ENCODE measurements at regions not wholly inside any gene's neighbourhood (a gene's known extent, or its start where the extent isn't known, plus 50 kb on each side); places are given as distances from the start of the nearest gene placed in this dataset.
"Not testable (repeated sequence)": the region's sequence is repeated elsewhere in the genome, so short reads cannot be mapped to it uniquely, and the experiment has no call there.

DNA sequence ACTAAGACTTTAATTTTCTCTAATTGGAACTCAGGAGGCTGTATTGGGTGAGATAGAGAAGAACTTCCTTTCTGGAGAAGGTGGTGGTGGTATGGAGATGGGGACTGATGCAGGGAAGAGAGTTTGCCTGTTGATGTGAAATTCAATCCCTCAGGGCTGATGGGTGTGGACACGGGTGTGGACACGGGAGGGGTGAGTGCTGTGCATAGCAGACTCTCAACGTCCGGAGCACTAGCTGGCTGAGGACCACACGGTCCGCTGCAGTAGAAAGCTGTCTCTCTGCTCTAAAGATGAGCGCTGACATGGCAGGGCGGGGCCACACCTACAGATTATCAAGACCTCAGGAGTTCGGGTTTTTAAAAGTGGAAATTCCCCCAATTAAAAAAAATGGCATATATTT, 148.5 kb upstream of the PITRM1 start:
- intact Hi-C loops (cut with micrococcal nuclease) = no loop called here

GRCh38 chr10:3319811-3320226, 147.2 kb upstream of the PITRM1 start:
- intact Hi-C loops (cut with micrococcal nuclease) = no loop called here

GRCh38 chr10:3318480-3318807, 145.9 kb upstream of the PITRM1 start:
- intact Hi-C loops (cut with micrococcal nuclease) = not testable (repeated sequence)

- intact Hi-C loops (cut with micrococcal nuclease) = not testable (repeated sequence)
These were observed 145.2 kb upstream of the PITRM1 start for GRCh38 chr10:3317553-3318479.

DNA sequence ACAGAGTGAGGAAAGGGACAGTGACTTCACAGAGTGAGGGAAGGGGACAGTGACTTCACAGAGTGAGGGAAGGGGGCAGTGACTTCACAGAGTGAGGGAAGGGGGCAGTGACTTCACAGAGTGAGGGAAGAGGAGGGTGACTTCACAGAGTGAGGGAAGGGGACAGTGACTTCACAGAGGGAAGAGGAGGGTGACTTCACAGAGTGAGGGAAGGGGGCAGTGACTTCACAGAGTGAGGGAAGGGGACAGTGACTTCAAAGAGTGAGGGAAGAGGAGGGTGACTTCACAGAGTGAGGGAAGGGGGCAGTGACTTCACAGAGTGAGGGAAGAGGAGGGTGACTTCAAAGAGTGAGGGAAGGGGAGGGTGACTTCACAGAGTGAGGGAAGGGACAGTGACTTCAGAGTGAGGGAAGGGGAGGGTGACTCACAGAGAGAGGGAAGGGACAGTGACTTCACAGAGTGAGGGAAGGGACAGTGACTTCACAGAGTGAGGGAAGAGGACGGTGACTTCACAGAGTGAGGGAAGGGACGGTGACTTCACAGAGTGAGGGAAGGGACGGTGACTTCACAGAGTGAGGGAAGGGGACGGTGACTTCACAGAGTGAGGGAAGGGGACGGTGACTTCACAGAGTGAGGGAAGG, 142.0 kb upstream of the PITRM1 start:
- intact Hi-C loops (cut with micrococcal nuclease) = not testable (repeated sequence)

DNA sequence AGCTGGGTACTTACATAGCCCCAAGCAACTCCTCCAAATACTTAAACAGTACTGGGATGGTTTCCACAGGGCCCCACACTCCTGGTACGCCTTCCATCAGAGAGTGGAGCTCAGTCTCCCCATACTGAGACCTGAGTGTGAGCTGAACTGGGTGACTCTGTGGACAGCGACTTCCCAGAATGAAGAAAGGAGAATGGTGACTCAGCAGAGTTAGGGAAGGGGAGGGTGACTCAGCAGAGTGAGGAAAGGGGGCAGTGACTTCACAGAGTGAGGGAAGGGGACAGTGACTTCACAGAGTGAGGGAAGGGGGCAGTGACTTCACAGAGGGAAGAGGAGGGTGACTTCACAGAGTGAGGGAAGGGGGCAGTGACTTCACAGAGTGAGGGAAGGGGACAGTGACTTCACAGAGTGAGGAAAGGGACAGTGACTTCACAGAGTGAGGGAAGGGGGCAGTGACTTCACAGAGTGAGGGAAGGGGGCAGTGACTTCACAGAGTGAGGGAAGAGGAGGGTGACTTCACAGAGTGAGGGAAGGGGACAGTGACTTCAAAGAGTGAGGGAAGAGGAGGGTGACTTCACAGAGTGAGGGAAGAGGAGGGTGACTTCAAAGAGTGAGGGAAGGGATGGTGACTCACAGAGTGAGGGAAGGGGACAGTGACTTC, 141.3 kb upstream of the PITRM1 start:
- intact Hi-C loops (cut with micrococcal nuclease) = not testable (repeated sequence)

DNA sequence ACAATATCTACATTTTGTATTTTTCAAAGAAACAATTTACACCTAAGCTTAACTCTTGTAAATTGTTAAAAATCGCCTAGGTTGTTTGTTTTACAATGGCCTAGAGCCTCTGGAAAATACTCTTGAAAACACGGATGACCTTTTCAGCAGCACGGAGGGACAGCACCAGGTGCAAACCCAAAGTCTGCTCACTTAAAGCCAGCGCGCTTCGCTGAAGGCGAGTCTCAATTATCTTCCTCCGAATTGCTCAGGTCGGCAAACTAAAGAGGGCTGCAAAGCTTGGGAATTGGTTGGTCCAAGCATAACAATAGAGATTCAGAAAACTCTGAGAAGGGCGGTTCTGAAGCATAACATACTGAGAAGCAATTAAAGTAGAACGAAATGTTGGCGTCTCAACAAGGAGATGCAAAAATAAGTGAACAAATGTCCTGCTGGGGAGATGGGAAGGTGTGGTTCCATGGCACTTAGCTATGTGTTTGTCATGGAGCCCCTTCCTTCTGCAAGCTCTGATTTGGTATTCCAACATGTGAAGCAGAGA, 139.9 kb upstream of the PITRM1 start:
- intact Hi-C loops (cut with micrococcal nuclease) = no loop called here

GRCh38 chr10:3310016-3310784, 137.6 kb upstream of the PITRM1 start:
- intact Hi-C loops (cut with micrococcal nuclease) = no loop called here

DNA sequence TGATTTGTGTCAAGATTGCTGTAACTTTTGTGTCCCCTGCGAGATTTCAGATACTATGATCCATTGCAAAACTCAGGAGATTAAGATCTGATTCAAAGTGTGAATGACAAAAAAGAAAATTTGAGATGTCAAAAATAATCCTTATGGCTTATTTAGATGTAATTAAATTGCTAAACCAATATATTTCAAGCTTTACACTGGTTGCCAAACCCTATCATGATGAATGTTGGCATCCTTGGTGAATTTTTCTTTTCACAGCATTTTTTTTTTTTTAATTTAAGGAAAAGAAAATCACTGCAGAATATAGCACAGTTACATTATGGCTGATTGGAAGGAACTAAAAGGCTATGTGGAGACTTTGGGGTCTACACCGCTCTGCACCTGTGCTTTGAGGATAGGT, 133.5 kb upstream of the PITRM1 start:
- intact Hi-C loops (cut with micrococcal nuclease) = no loop called here

- intact Hi-C loops (cut with micrococcal nuclease) = no loop called here
These were observed 123.1 kb upstream of the PITRM1 start for GRCh38 chr10:3295582-3296151.

DNA sequence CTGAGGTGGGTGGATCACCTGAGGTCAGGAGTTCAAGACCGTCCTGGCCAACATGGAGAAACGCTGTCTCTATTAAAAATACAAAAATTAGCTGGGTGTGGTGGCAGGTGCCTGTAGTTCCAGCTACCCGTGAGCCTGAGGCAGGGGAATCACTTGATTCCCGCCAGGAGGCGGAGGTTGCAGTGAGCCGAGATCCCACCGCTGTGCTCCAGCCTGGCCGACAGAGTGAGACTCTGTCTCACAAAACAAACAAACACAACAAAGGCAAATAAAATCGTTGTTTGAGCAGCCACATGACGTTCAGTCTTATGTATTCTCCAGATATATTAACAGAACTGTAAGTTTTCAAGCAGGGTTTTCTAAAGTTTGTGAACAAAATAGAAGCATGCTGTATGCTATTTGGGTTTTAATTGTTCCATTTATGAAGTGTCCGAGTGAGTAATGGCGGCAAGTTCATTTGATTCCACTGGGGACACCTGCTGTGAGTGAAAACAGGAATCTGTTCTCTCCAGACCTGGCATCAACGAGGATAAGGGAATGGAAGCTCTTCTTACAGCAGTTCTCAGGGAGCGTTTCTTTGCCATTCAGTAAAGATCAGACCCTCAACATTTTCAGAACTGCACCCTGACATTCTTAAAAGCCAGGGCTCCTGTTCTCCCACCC, 122.5 kb upstream of the PITRM1 start:
- intact Hi-C loops (cut with micrococcal nuclease) = no loop called here

- intact Hi-C loops (cut with micrococcal nuclease) = no loop called here
These were observed 121.2 kb upstream of the PITRM1 start for GRCh38 chr10:3293581-3294431.

DNA sequence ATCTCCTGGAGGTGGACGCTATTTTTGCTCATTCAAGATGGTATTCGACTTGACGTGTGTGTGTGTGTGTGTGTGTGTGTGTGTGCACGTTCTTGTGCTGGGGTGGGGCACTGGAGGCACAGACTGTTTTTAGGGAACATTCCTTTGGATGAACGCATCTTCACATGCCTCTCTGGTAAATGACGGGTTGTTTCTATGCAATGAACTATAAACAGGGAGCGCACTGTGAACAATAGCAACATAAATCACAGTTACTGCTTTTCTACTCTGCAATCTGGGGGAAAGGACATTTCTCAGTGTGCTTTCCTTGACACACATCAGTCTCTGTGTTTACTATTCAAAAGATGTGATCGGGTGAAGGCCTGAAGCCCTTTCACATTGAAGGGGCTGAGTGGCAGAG, 120.1 kb upstream of the PITRM1 start:
- intact Hi-C loops (cut with micrococcal nuclease) = no loop called here

GRCh38 chr10:3290550-3290949, 118.0 kb upstream of the PITRM1 start:
- intact Hi-C loops (cut with micrococcal nuclease) = no loop called here

GRCh38 chr10:3287572-3288445, 115.2 kb upstream of the PITRM1 start:
- intact Hi-C loops (cut with micrococcal nuclease) = no loop called here

GRCh38 chr10:3282674-3283017, 110.1 kb upstream of the PITRM1 start:
- intact Hi-C loops (cut with micrococcal nuclease) = no loop called here

GRCh38 chr10:3281941-3282673, 109.5 kb upstream of the PITRM1 start:
- intact Hi-C loops (cut with micrococcal nuclease) = no loop called here

DNA sequence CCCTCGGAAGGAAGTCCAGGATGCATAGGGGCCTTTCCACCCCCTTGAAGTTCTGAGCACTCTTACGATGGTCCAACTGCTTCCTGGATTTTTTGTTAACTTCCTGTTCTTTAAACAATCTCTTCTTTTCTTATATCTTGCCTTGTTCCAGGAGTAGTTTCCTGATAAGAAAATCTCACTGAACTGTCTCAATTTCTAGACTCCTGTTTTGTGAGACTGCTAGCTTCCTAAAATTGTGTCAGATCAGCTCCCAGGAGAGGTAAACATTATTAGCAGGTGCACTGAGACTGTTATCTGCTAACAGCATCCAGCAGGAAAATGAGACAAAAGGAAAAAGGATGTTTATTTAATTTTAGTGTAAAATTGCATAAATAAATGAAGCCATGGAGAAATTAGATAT, 106.2 kb upstream of the PITRM1 start:
- intact Hi-C loops (cut with micrococcal nuclease) = no loop called here

Data from T-helper 2 cell treated with Interferon-gamma antibody and Interleukin-4, amounts not matched to agents 100 ng/mL and 5 ng/mL, for 36 hours (primary cell).